HG03378 (cell line): ENCODE measurements at regions not wholly inside any gene's neighbourhood (a gene's known extent, or its start where the extent isn't known, plus 50 kb on each side); places are given as distances from the start of the nearest gene placed in this dataset.

Experiments used
- ATAC-seq: cut with Tn5 transposase; IDR thresholded peaks from one replicate; pipeline ENCODE4 v1.9.1; 2021; ENCODE audit warnings: mild to moderate bottlenecking, moderate library complexity; ENCODE audit not compliant: unreplicated experiment

- no peak for ATAC-seq
Observed at GRCh38 chr20:11833825-11834224, 83.9 kb upstream of the BTBD3 start.

- no peak for ATAC-seq
Observed at GRCh38 chr20:11838076-11838636, 79.5 kb upstream of the BTBD3 start.

- ATAC-seq, result no peak
Observed at GRCh38 chr20:11841972-11842461, 75.7 kb upstream of the BTBD3 start.

GRCh38 chr20:11843289-11843688, 74.4 kb upstream of the BTBD3 start:
- no peak for ATAC-seq

DNA sequence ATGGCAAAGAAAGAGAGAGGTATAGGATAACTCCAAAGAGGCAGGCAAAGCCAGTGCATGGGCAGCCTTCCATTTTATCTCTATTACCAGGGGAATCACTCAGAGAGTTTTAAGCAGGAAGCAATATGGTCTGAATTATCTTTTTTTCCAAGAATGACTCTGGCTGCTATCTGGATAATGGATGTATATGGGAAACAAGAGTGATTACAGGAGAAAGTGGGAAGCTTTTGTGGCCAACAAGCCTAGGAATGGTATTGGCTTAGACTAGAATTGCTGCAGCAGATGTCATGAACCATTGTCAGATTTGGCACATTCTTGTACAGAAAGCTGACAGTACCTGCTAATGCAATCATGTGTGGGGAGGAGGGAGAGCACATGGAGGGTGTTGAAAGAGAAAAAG, 73.0 kb upstream of the BTBD3 start:
- no peak for ATAC-seq

- ATAC-seq, result no peak
Observed at GRCh38 chr20:11845340-11845739, 72.4 kb upstream of the BTBD3 start.

DNA sequence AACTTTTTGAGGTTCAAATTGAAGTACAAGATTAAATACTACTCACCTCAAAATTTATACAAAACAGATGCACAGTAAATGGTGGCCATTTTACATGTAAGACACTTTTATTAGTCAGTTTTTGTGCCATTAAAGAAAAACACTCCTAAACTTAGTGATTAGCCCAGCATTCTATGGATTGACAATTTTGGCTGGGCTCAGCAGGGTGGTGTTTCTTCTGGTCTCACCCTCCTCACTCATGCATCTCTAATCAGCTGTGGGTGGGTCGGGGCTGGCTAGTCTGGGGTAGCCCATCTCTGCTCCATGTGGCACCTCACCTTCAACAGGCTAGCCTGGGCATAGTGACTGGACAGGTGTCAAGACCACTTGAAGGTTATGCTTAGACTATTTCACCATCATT, 71.6 kb upstream of the BTBD3 start:
- no peak for ATAC-seq

DNA sequence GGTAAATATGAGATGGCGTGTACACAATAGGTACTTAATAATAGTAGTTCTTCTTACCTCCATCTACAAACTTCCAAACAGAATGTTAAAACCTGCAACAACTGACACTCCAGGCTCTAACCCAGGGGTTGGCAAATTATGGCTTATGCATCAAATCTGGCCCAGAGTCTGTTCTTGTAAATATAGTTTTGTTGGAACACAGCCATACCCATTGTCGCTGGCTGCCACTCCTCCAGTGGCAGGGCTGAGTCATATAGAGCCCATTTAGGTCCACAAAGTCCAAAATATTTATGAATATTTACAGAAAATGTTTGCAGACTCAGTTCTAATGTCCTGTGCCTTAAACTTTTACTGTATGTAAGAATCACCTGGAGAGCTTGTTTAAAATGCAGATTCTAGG, 69.9 kb upstream of the BTBD3 start:
- no peak for ATAC-seq

DNA sequence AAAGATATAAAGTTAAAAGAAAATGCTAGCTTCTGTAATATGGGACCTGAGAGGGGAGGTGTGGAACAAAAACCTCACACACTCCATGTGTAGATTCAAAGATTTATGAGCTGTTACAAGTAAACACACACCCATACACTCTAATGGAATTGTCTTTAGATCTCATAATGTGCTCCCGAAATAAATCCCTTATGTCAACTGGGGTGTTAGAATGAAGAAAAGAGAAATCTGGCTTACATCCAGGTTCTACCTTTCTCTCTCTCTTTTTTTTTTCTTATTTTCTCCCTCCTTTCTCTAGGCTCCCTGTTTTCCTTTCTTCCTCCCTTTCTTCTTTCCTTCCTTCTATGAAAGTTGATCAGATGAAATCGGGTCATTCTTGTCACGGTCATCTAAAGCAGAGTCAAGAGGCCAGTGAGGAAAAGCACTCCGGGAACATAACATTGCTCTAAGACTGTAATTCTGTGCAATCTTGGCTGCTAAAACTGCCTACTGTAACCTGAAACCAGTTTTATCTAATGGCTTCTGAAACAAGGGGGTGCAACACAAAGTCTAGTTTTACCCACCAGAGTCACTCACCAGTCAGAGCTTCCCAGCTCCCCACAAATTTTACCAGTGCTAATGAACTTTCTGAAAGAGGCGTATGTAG, 68.3 kb upstream of the BTBD3 start:
- ATAC-seq, result no peak

GRCh38 chr20:11849976-11850670, 67.6 kb upstream of the BTBD3 start:
- ATAC-seq, result no peak

DNA sequence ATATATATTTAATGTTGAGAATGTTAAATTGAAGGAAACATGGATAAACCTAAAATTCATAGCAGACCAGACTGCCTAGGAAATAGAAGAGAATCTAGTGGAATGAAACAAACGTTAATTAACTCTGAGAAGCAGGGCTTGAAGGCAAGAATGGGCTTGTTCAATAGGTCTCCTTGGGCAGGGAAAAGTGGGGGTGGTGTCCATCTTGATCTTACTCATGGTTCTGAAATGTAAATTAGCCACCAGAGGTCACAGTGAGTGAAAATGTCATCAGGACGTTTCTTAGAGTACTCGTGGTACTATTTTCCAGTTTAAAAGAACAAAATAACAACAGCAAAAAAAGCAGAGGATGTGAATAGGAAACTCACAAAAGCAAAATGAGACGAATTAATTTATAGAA, 66.8 kb upstream of the BTBD3 start:
- no peak for ATAC-seq

GRCh38 chr20:11851646-11852045, 66.0 kb upstream of the BTBD3 start:
- no peak for ATAC-seq

DNA sequence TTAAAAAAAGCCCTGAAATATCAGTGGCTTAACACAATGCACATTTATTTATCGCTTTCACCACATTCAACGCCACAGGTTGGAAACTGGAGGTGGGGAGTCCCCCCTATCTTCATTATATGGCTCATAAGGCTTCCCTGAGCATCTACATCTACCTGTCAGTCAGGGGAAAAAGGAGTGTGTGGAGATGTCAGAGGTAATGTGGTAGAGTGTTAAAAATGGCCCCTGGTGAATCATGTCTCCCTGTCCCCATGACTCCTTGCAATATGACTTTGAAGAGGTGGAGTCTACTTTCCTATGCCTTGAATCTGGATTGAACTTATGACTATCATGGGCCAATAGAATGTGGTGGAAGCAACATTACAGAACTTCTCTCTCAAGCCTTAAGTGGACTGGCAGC, 65.5 kb upstream of the BTBD3 start:
- ATAC-seq, result no peak

DNA sequence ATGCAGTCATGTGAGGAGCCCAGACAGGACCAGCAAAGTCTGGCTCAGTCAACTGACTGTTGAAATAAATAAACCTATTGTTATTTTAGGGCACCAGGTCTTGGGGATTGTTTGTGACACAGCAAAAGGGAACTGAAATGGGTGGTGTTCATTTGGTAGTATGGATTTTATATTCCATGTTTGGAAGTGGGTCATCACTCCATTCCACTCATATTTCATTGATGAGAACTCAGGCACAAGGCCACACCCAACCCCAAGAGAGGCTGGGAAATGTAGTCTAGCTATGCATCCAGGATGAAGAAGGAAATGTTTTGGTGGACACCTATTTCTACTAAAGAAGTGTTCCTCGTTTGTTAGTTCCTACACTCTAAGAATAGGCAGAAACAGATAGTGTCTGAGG, 64.9 kb upstream of the BTBD3 start:
- ATAC-seq, result no peak

DNA sequence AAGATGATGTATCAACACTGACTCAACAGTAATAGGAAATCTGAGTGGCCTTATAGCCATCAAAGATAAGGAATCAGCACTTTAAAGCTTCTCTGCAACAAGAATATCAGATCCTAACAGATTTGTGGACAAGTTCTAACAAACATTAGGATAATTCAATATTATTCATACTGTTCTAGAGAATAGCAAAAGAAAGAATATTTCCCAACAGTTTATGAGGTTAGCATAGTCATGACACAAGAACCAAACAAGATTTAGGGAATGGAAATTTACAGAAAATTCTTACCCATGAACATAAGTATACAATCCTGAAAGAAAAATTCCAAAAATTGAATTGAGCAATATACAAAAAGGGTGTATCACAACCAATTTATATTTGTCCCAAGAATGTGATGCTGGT, 64.3 kb upstream of the BTBD3 start:
- no peak for ATAC-seq

DNA sequence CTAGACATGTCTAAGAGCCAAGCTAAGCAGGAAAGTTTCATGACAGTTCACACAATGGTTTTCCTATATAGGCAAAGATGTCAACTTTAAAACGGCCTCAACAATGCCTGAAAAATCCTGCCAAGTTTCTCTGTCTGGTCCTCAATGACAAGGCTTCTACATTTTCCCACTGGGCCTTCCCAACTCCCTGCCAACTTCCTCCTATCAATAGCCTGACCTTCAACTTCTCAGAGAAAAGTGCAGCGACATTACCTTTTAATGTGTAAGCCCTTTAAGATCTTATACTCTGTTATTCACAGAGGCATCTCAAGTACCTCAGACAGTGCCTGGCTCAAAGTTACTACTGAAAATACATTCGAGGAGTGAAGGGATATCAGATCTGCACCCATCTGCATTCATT, 56.2 kb upstream of the BTBD3 start:
- ATAC-seq, result no peak

DNA sequence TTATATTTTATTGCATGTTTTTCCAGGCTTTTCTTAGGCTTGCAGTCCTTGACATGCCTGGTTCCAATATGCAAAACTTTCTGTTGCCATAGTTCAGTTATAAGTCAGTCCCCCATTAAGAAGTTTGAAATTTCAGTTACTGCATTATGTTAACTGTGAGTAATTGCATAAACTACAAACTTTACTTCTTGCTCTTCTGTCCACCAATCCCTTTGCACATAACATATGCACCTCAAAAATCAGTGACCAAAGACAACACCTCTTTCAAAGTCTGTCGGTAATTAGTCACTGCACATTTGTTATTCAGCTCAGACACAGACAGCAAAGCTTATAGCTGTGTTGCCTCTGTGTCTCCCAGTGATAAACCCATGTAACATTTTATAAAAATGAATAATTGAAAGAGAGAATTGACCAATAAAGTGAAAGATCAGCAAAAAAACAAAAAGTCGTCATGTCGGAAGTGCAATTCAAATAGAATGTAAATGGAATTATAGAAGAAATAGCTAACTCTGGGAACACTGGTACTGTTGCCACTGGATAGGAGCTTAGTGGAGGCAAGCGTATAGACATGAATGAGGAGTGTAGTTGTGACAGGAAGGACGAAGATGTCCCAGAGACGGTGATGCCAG, 50.3 kb upstream of the BTBD3 start:
- ATAC-seq, result no peak
